HCEC 1CT (cell line): ENCODE measurements at regions not wholly inside any gene's neighbourhood (a gene's known extent, or its start where the extent isn't known, plus 50 kb on each side); places are given as distances from the start of the nearest gene placed in this dataset.

ENCODE experiments used
- DNase-seq: peaks from one replicate; pipeline ENCODE4 v3.0.0-alpha.2; 2017

DNA sequence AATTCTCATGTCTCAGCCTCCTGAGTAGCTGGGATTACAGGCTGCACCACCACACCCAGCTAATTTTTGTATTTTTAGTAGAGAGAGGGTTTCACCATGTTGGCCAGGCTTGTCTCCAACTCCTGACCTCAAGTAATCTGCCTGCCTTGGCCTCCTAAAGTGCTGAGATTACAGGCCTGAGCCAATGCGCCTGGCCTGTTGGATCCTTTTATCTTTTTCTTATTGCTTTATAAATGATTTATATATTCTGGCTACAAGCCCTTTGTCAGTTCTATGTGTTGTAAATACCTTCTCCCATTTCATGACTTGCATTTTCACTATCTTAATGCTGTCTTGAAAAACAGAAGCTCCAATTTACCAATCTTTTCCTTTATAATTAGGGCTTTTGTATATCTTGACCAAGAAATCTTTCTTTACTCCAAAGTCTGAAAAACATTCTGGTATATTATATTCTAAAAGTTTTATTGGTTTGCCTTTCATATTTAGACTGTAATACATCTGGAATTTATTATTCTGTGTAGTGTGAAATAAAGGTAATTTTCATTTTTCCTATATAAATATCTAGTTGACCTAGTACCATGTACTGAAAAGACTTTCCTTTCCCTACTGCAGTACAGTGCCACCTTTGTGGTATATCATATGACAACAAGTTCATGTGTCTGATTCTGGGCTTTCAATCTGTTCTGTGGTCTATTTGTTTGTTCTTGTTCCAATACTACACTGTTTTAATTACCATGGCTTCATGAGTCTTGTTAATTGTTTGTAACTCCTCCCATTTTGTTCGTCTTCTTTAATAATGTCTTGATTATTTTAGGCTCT is 52.9 kb upstream of the RNU6-1 start:
- no peak for DNase-seq

- no peak for DNase-seq
Measured at GRCh38 chr15:67895237-67895636, 55.4 kb upstream of the RNU6-1 start.

DNA sequence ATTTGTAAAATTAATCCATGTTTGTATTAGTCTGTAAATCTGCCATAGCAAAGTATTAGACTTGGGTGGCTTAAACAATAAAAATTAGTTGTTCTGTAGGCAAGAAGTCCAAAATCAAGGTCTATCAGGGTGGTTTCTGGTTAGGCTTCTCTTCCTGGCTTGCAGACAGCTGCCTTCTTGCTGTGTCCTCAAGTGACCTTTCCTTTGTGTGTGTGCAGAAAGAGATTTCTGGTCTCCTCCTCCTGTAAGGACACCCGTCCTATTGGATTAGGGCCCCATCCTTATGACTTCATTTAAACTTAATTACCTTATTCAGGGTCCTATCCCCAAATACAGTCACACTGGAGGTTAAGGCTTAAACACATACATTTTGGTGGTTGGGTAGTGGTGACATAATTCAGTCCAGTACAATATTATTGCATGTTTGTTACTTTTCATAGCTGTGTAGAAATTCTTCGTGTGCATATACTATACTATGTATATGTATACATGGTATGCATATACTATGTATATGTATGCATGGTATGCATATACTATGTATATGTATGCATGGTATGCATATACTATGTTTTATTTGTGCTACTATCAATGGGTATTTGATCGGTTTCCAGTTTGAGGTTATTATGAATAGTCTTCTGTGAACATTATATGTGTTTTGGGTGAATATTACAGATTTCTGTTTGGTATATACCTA is 57.9 kb upstream of the RNU6-1 start:
- no peak for DNase-seq

DNA sequence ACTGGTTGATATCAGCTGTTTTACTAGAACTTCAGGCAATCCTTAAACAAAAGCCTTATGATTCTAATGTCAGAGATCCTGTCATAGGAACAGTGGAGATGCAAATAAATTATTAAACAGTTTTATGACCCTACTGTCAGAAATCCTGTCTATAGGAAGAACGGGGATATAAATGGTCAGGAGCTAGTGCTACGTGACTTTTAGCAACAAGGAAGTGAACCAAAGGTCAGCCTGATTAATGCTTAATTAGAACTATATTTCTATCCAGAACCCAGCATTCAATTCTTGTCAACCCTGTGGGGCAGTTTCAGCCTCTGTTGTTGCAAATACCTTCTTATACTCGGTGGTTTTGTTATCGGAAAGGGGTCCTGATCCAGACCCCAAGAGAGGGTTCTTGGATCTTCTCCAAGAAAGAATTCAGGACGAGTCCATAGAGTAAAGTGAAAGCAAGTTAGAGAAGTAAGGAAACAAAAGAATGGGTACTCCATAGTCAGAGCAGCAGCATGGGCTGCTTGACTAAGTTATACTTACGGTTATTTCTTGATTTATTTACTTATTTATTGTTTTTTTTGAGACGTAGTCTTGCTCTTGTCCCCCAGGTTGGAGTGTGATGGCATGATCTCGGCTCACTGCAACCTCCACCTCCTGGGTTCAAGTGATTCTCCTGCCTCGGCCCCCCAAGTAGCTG is 59.9 kb upstream of the RNU6-1 start:
- no peak for DNase-seq

DNA sequence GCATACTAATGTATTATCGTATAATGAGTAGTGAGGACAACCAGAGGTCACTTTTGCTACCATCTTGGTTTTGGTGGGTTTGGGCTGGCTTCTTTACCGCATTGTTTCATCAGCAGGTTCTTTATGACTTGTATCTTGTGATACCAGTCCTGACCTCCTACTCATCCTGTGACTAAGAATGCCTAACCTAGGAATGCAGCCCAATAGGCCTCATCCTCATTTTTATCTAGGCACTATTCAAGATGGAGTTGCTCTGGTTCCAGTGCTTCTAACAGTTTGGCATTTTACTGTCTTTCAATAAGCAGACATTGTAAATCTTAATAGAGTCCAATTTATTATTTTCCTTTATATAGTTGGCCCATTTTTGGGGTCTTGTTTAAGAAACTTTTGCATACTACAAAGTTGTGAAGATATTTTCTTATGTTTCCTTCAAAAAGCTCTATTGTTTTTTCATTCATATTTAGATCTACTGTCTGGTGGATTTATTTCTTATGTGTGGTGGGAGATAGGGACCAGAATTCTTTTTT is 60.8 kb upstream of the RNU6-1 start:
- DNase-seq, result no peak

DNA sequence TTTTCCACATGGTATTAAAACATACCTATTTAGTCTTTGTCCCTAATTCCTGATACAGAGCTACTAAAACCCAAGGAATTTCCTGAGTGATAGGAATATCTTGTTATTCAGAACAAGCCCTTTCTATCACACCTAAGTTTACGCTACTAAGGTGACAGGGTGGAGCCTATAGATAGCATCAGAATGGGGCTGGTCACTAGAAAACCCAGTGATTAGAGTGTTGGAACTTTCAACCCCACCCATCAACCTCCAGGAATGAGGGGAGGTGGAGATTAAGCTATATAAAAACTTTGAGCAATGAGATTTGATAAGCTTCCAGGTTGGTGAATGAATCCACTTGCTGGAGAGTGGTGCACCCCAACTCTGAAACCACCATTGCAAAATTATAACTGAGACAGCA is 62.1 kb upstream of the RNU6-1 start:
- no peak for DNase-seq

GRCh38 chr15:67902579-67903009 is 62.7 kb upstream of the RNU6-1 start:
- DNase-seq, result no peak

DNA sequence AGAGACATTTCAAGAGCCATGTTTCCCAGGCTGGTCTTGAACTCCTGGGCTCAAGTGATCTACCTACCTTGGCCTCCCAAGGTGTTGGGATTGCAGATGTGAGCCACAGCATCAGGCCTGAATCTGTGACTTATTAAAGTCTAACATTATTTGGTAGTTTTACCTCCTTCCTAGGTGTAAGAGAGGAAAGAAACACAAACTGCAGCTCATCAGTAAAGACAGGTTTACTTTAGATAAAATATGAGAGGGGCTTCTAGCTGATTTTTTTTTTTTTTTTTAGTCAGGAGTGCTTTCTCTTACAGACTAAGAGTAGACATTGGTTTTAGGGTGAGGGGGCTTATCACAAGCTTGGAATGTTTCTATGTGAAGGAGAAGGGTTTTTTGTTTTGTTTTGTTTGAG is 63.9 kb upstream of the RNU6-1 start:
- DNase-seq, result no peak

DNA sequence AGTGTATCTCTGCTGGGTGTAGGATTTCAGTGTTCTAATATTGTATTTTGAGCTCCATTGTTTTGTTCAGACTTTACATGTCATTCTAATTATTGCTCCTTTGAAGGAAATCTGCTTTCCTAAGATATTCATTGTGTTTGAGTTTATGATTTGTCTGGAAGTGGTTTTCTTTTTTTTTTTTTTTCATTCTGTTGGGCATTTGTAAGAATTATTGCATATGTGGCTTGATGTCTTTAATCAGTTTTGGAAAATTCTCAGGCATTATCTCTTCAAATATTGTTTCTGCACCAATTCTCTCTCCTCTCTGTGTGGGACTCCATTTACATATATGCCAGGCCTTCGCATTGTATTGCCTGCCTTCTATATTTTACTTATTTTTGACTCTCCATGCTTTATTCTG is 65.8 kb upstream of the RNU6-1 start:
- DNase-seq, result no peak

DNA sequence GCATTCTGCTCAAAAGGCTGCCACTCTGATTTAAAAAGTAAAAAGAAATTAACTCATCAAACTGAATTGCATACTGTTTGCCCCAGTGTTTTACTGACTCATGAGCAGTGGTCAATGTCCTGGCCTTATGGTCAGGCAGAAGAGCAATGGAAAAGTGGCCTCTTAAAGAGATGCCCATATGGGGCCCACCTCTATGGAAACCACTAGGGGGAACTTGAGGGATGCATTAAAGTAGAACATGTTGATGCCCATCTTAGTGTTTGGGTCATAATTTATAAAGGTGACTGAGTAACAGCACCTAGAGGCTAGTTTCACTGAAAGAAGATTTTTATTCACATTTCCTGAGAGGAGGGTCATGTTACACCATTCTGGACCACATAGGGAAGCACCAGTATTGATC is 66.5 kb upstream of the RNU6-1 start:
- peak; percentile 25 for DNase-seq

GRCh38 chr15:67907184-67907723 is 67.4 kb upstream of the RNU6-1 start:
- no peak for DNase-seq

DNA sequence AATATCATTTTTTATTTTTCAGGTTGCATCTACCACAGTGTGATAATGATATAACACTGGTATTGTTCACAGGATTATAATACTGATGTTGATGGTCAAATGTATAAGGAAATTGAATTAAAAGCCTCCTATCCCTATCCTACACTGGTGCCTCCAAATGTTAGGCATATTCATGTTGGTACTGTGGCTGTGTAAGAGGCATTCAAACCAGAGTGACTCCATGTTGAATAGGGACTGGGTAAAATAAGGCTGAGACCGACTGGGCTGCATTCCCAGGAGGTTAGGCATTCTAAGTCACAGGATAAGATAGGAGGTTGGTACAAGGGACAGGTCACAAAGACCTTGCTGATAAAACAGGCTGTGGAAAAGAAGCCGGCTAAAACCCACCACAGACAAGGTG is 68.9 kb upstream of the RNU6-1 start:
- DNase-seq, result no peak

DNA sequence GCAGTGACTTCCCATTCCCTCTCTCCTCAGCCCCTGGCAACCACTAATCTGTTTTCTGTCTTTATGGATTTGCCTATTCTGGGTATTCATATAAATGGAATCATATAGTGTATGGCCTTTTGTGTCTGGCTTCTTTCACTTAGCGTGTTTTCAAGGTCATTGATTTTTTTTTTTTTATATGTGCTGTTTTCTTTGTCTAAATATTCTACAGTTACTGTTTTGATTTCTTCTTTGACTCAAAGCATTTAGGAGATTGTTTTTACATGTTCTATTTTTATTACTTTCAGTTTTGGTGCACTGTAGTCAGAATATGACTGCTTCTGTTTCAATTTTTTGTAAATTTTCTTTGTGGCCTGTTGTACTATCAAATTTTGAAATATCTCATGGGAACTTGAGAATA is 71.9 kb upstream of the RNU6-1 start:
- DNase-seq, result no peak

GRCh38 chr15:67914028-67914427 is 74.2 kb upstream of the RNU6-1 start:
- DNase-seq, result no peak

- no peak for DNase-seq
Measured at GRCh38 chr15:67914537-67915460, 75.0 kb upstream of the RNU6-1 start.

GRCh38 chr15:67915461-67916374 is 75.9 kb upstream of the RNU6-1 start:
- no peak for DNase-seq

DNA sequence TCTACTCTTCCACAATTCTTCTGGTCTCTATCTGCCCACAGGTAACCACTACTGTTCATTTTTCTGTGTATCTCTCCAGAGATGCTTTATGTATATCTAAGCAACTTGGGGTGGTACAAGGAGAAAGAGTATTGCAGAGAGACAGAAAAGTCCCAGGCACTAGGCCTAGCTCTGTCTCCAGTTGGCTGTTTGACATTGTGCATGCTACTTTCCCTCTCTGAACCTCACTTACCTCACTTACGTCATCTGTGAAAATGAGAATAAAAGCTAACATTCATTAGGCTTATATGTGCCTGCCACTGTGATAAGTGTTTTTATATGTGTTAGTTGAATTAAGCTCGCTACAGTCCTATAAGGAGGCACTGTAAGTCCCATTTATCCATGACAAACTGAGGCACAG is 76.7 kb upstream of the RNU6-1 start:
- DNase-seq, result no peak

GRCh38 chr15:67917037-67917436 is 77.2 kb upstream of the RNU6-1 start:
- DNase-seq, result no peak

GRCh38 chr15:67917636-67918035 is 77.8 kb upstream of the RNU6-1 start:
- no peak for DNase-seq

DNA sequence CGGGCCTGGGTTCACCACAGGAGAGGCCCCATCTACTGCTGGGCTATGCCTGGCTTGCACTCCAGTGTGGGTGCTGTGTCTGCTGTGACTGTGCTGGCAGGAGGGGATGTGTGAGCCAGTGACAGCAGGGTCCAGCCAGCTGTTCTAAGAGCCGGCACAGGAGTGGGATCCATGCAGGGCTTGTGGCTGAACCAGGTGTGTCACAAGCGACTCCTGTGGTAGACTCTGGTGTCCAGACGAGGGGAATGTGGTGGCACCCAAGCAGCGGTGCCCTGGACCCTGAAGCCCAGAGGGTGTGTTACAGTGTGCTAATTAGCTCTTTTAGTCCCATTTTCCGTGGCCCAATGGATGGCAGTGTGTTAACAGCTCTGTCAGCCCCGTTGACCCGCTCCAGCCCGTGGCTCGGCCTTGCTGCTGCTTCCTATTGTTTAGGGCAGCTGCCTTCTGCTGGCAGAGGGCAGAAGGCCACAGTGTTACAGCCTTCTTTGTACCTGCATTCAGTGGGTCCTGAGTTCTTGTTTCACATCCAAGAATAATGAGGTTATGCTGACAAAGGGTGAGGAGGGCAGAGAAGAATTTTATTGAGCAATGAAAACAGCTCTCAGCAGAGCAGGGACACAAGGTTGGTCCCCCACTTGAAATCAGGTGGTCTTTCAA is 78.5 kb upstream of the RNU6-1 start:
- no peak for DNase-seq
